CD4-positive, alpha-beta T cell (primary cell): ENCODE measurements at regions not wholly inside any gene's neighbourhood (a gene's known extent, or its start where the extent isn't known, plus 50 kb on each side); places are given as distances from the start of the nearest gene placed in this dataset.
"Not testable (repeated sequence)": the region's sequence is repeated elsewhere in the genome, so short reads cannot be mapped to it uniquely, and the experiment has no call there.

Experiments used
- ATAC-seq: fragments of 200-7000 bp; cut with Tn5 transposase; one replicate; pipeline ENCODE4 v1.10.0; 2022; ENCODE audit warnings: mild to moderate bottlenecking; ENCODE audit not compliant: poor library complexity
- CTCF ChIA-PET: fragments of 350-600 bp; sonication (Branson Sonifier 250); formaldehyde crosslinking; loops from one replicate; lab custom pipeline; 2021; ENCODE audit warnings: antibody characterized with exemption, inconsistent platforms; lab: Charles Lee
- POLR2A ChIA-PET: fragments of 350-600 bp; sonication (Branson Sonifier 250); formaldehyde crosslinking; loops from one replicate; lab custom pipeline; 2021; ENCODE audit warnings: antibody characterized with exemption, inconsistent platforms; lab: Charles Lee
- DNase-seq, 14 experiments: peaks; one replicate each; pipeline ENCODE4 v3.0.0-alpha.2; 2013 to 2020; ENCODE audit warnings: mixed read lengths in 2 of 14
- H3K27ac ChIP-seq, 2 donors: one replicate each; pipeline versions ENCODE4 v1.5.1 to v1.7.0; 2013; ENCODE audit warnings: low read length in 2 of 2, low read depth in 1 of 2, mild to moderate bottlenecking in 1 of 2
- H3K27me3 ChIP-seq, 2 experiments: 1 replicate in 1 of 2; 2 replicates in 1 of 2; pipeline versions ENCODE4 v1.6.1 to v1.7.0; 2013; ENCODE audit warnings: low read length in 2 of 2, control low read depth in 1 of 2, mild to moderate bottlenecking in 1 of 2, moderate library complexity in 1 of 2; ENCODE audit not compliant: insufficient read depth in 2 of 2, control insufficient read depth in 1 of 2
- H3K36me3 ChIP-seq: one replicate; pipeline ENCODE4 v1.6.1; 2013; ENCODE audit warnings: low read length, control low read depth; ENCODE audit not compliant: insufficient read depth
- H3K4me1 ChIP-seq: one replicate; pipeline ENCODE4 v1.6.1; 2013; ENCODE audit warnings: low read length, control low read depth; ENCODE audit not compliant: insufficient read depth
- H3K4me3 ChIP-seq: one replicate; pipeline ENCODE4 v1.5.1; 2013; ENCODE audit warnings: mild to moderate bottlenecking, low read length, moderate library complexity
- H3K9me3 ChIP-seq, 2 experiments: 1 replicate in 1 of 2; 2 replicates in 1 of 2; pipeline versions ENCODE4 v1.6.1 to v1.7.0; 2013; ENCODE audit warnings: low read length in 2 of 2, mild to moderate bottlenecking in 2 of 2, control low read depth in 1 of 2, moderate library complexity in 1 of 2; ENCODE audit not compliant: control insufficient read depth in 1 of 2, insufficient read depth in 1 of 2
- H3K27ac Mint-ChIP-seq: one replicate; pipeline ENCODE4 v1.8.0; 2020; ENCODE audit warnings: mixed read lengths
- H3K27me3 Mint-ChIP-seq: one replicate; pipeline ENCODE4 v1.8.0; 2021; ENCODE audit warnings: mixed read lengths
- H3K36me3 Mint-ChIP-seq: one replicate; pipeline ENCODE4 v1.8.0; 2021; ENCODE audit warnings: low read depth, mixed read lengths
- H3K4me1 Mint-ChIP-seq: one replicate; pipeline ENCODE4 v1.8.0; 2021; ENCODE audit warnings: low read depth, mixed read lengths
- H3K4me3 Mint-ChIP-seq: one replicate; pipeline ENCODE4 v1.8.0; 2020; ENCODE audit warnings: mild to moderate bottlenecking, mixed read lengths
- H3K9me3 Mint-ChIP-seq: one replicate; pipeline ENCODE4 v1.8.0; 2020; ENCODE audit warnings: mixed read lengths
- CTCF ChIP-seq: fragments of 200-600 bp; IDR thresholded peaks from one replicate; pipeline ENCODE4 v1.8.0; 2022; ENCODE audit warnings: antibody characterized with exemption, mild to moderate bottlenecking
- intact Hi-C, 2 experiments: fragments of 100-400 bp; cut with DNase I in 1 of 2; cut with micrococcal nuclease in 1 of 2; formaldehyde crosslinking; loops; one replicate each; pipeline versions ENCODE4 v1.15.1 to v1.9.0; 2023 to 2025; cut with DNase I, micrococcal nuclease

- H3K36me3 Mint-ChIP-seq, result no peaks in the 10 kb centered on the region
- ATAC-seq, result no peak
- Histone ChIP-seq H3K27me3 (no peaks in the 10 kb centered on the region), H3K4me1 (no peaks in the 10 kb centered on the region), H3K36me3 (no peaks in the 10 kb centered on the region), H3K27ac (no peak overlapping the region), H3K9me3 (peaks cover 0 to 4% of the 10 kb centered on the region in 2 experiments), H3K4me3 (no peak overlapping the region)
- no peak overlapping the region for H3K4me3 Mint-ChIP-seq
- intact Hi-C loops, result no loop called here
- no peak overlapping the region for H3K27ac Mint-ChIP-seq
- TF ChIP-seq CTCF, result no peak
- ChIA-PET CTCF (no interaction called here), POLR2A (no interaction called here)
- H3K9me3 Mint-ChIP-seq, result peaks cover 10% of the 10 kb centered on the region
- no peaks in the 10 kb centered on the region for H3K4me1 Mint-ChIP-seq
- no peak for DNase-seq
- no peaks in the 10 kb centered on the region for H3K27me3 Mint-ChIP-seq
Measured at GRCh38 chr6:86508230-86508629, 429.1 kb upstream of the HTR1E start.

- CTCF ChIA-PET, result no interaction called here
Measured at GRCh38 chr6:86502497-86502896, 434.8 kb upstream of the HTR1E start.

GRCh38 chr6:86500035-86500434, 437.3 kb upstream of the HTR1E start:
- TF ChIP-seq CTCF, result no peak
- Histone ChIP-seq H3K4me3 (no peak overlapping the region), H3K4me1 (no peaks in the 10 kb centered on the region), H3K36me3 (no peaks in the 10 kb centered on the region), H3K9me3 (peaks cover 0 to 10% of the 10 kb centered on the region in 2 experiments), H3K27me3 (no peaks in the 10 kb centered on the region), H3K27ac (no peak overlapping the region)
- no peaks in the 10 kb centered on the region for H3K36me3 Mint-ChIP-seq
- ATAC-seq, result no peak
- H3K9me3 Mint-ChIP-seq, result peaks cover 15% of the 10 kb centered on the region
- DNase-seq, result no peak
- no peaks in the 10 kb centered on the region for H3K4me1 Mint-ChIP-seq
- ChIA-PET CTCF (no interaction called here), POLR2A (no interaction called here)
- intact Hi-C loops, result no loop called here
- H3K27ac Mint-ChIP-seq, result no peak overlapping the region
- H3K27me3 Mint-ChIP-seq, result no peaks in the 10 kb centered on the region
- H3K4me3 Mint-ChIP-seq, result no peak overlapping the region

More at GRCh38 chr6:86502497-86502896, 434.8 kb upstream of the HTR1E start:
- H3K9me3 Mint-ChIP-seq, result peaks cover 16% of the 10 kb centered on the region
- no peaks in the 10 kb centered on the region for H3K36me3 ChIP-seq
- no peak overlapping the region for H3K4me3 ChIP-seq
- H3K36me3 Mint-ChIP-seq, result no peaks in the 10 kb centered on the region
- H3K9me3 ChIP-seq, result peaks cover 0 to 9% of the 10 kb centered on the region in 2 experiments
- H3K27me3 ChIP-seq, result no peaks in the 10 kb centered on the region
- H3K4me3 Mint-ChIP-seq, result no peak overlapping the region
- H3K27ac Mint-ChIP-seq, result no peak overlapping the region
- intact Hi-C loops, result no loop called here
- POLR2A ChIA-PET, result no interaction called here
- H3K27ac ChIP-seq, result no peak overlapping the region
- H3K4me1 Mint-ChIP-seq, result no peaks in the 10 kb centered on the region
- no peak for TF ChIP-seq CTCF
- DNase-seq (no peak), ATAC-seq (no peak)
- H3K4me1 ChIP-seq, result no peaks in the 10 kb centered on the region
- H3K27me3 Mint-ChIP-seq, result no peaks in the 10 kb centered on the region

- H3K36me3 Mint-ChIP-seq, H3K27me3 ChIP-seq, H3K4me3 Mint-ChIP-seq, H3K27ac Mint-ChIP-seq, H3K27ac ChIP-seq, H3K9me3 Mint-ChIP-seq, H3K9me3 ChIP-seq, H3K4me3 ChIP-seq, CTCF ChIA-PET, ATAC-seq, intact Hi-C loops, H3K36me3 ChIP-seq, POLR2A ChIA-PET, H3K4me1 Mint-ChIP-seq, H3K4me1 ChIP-seq, DNase-seq, H3K27me3 Mint-ChIP-seq: not testable (repeated sequence)
Measured at GRCh38 chr6:86489042-86489441, 448.3 kb upstream of the HTR1E start.
